HG02763 (cell line): ENCODE measurements at regions not wholly inside any gene's neighbourhood (a gene's known extent, or its start where the extent isn't known, plus 50 kb on each side); places are given as distances from the start of the nearest gene placed in this dataset.
"Not testable (repeated sequence)": the region's sequence is repeated elsewhere in the genome, so short reads cannot be mapped to it uniquely, and the experiment has no call there.

Experiments used
- ATAC-seq: cut with Tn5 transposase; IDR thresholded peaks from one replicate; pipeline ENCODE4 v1.9.1; 2021; ENCODE audit warnings: mild to moderate bottlenecking, moderate library complexity; ENCODE audit not compliant: unreplicated experiment

DNA sequence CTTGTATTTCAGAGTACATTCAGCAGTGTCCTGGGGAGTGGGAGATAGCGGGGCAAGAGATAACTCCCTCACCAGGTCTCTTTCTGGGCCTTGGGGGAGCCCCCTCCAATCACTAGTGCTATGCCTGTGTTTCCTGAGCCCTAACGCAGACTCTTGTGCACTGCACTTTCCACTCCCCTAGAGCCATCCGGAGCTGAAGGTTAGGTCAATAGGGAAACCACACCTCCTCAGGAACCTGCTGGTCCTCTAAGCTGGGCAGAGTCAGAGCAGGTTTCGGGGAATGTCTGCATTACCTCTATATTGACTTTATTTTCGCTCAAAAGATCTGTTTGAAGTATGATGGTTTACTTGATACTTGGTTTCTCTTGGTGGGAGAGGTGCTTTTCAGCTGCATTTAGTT, 617.0 kb upstream of the ROBO1 start:
- no peak for ATAC-seq

DNA sequence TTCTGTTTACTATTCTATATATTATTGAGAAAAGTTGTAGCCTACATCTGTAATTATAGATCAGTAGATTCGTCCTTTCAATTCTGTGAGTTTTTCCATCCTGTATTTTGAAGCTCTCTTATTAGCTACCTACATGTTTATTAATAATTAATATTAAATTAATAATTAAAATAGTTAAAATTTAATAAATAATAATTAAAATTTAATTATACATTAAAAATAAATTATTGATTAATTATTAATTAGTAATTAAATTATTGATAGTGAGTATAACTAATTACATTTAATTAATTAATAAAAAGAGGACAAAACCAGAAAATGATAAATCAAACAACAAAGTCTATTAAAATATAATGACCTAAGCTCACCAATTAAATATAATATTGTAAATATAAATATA, 606.6 kb upstream of the ROBO1 start:
- no peak for ATAC-seq

DNA sequence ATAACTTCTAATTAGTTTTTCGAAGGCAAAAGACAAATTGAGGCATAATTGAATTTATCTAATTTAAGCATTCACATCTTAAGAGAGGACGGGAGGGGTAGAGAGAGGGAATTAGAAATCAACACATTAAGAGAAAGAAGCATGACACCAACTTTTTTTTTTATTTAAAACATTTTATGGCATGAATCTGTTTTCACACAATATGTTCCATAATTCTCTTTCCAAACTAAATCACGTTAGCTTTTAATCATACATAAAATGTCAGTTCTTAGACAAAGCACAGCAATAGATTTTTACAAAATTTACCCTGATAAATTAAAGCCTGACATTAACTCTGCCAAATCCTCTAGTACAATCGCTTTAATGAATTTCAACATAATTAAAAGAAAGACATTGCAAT, 600.8 kb upstream of the ROBO1 start:
- ATAC-seq, result no peak

- no peak for ATAC-seq
Measured at GRCh38 chr3:80366808-80367548, 599.2 kb upstream of the ROBO1 start.

GRCh38 chr3:80357761-80358160, 590.0 kb upstream of the ROBO1 start:
- ATAC-seq, result no peak

DNA sequence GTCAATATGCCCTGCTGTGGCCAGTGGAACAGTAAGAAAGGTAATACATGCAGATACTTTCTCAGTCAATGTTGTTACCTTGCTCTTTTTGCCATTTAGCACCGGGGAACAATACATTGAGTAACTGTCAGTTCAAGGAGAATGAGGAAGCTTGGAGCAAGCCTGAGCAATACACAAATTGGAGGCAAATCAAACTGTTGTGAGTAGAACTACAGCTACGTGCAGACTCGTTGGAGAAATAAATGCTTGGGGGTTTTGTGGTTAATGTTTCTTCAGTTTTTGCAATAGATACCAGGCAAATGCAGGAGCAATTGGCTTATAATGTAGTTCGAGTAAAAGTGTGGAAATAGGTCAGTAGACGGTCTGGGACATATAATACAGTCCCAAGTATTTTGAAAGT, 587.3 kb upstream of the ROBO1 start:
- ATAC-seq, result no peak

DNA sequence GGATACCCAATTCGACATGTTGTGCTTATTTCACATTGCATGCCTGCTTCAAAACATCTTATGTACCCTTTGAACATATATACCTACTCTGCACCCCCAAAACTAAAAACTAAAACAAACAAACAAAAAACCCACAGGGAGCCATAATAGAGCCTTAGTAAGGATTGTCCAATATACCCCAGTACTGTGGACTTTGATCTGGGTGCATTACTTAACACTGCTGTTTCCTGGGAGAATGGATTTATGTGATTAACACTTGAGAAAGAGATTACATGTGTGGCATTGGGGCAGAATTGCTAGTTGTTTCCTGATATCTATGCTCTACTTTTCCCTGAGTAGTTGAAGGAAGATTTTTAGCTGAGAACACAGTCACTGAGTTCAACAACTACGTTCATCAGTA, 583.4 kb upstream of the ROBO1 start:
- no peak for ATAC-seq

- no peak for ATAC-seq
Measured at GRCh38 chr3:80350771-80351170, 583.0 kb upstream of the ROBO1 start.

GRCh38 chr3:80338366-80338765, 570.6 kb upstream of the ROBO1 start:
- no peak for ATAC-seq

GRCh38 chr3:80334534-80334933, 566.7 kb upstream of the ROBO1 start:
- ATAC-seq, result no peak

DNA sequence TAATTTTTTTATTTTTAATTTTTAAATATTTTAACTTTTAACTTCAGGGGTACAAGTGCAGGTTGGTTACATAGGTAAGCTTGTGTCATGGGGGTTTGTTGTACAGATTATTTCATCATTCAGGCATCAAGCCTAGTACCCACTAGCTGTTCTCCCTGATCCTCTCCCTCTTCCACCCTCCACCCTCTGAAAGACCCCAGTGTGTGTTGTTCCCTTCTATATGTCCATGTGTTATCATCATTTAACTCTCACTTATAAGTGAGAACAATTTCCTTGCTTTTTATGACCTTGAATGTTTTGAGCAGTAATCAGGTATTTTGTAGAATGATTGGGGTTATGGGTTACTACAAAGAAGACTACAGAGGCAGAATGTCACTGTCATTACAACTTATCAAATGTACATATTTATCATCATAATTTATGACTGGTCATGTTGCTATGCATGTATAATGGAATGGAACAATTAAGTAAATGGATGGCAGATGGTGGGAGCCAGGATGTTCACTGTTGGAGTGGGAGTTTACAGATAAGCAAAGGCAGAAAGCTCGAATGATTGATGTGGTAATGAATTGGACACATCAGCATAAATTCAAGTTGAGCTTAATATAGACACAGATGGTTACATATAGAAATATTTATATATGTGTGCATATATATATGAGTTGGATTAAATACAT, 563.8 kb upstream of the ROBO1 start:
- ATAC-seq, result no peak

DNA sequence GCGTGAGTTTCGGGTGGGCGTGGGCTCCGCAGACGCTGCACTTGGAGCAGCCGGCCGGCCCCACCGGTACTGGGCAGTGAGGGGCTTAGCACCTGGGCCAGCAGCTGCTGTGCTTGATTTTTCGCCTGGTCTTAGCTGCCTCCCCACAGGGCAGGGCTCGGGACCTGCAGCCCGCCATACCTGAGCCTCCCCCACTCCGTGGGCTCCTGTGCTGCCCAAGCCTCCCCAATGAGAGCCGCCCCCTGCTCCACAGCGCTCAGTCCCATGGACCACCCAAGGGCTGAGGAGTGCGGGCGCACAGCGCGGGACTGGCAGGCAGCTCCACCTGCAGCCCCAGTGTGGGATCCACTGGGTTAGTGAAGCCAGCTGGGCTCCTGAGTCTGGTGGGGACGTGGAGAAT, 546.7 kb upstream of the ROBO1 start:
- ATAC-seq, result not testable (repeated sequence)

DNA sequence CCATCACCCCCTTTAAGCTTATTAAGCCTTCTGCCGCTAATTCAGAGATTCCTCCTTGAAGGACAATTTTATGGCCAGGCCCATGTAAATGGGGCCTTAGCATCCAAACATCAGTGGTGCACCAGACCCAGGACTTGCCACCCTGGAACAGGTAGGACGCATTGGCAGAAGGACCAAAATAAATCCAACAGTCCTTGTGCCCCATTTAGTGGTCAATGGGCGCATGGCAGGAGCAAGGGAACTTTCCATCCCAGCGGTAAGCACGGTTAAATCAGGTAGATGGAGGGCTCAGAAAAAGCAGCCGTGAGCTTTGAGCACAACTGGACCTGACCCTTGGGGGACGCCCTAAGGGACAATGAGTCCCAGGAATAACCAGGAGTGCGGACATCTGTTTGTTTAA, 540.8 kb upstream of the ROBO1 start:
- ATAC-seq, result no peak

DNA sequence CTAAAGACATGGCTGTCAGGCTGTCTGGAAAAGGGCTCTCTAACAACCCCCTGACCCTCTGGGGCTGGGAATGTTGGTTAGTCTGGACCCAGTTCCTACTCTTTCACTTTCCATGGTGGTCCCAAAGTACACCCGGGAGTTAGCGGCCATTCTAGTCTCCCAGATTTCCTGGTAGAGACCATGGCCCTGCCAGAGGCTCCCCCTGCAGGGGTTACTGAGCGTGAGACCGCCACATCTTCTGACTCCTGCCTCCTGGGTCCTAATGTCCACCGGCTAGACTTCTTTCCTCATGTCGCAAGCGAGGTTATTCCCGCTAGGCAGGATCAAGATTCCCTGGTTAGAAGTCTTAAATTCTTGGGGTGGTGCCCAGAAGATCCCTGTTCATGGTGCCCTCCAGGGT, 540.0 kb upstream of the ROBO1 start:
- ATAC-seq, result no peak

DNA sequence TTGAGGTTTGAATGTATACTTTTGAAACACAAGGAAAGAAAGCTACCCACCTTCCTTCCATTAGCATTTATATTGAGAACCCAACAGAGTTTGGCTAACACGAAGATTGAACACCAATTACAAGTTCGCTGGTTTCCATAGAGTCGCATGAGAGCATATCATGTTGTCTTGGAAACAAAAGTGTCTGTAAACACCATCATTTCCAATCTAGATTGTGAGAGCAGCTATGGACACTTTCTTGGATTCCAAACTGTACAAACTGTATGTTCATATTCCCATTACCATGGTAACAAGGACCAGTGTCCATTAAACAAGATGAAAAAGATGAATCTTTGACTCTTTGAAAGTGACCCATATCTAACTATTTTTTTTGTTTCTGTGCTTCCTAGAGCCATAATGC, 529.9 kb upstream of the ROBO1 start:
- ATAC-seq, result no peak

GRCh38 chr3:80285388-80285787, 517.6 kb upstream of the ROBO1 start:
- ATAC-seq, result no peak

DNA sequence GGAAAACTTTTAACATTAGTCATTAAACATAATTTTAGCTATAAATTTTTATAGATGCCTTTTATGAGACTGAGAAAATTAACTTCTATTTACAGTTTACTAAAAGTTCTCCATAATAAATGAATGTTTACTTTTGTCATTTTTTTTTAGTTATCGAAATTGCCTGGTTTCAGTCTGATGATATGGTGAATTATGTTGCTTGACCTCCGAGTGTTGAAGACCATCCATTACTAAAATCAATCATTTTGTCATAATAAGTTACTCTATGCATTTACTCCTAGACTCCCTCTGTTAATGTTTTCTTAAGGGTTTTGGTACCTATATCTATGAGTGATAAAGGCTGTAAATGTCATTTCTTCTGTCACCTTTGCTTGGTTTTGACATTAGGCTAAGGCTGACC, 516.0 kb upstream of the ROBO1 start:
- no peak for ATAC-seq

- no peak for ATAC-seq
Measured at GRCh38 chr3:80278056-80278455, 510.3 kb upstream of the ROBO1 start.

GRCh38 chr3:80275120-80275519, 507.3 kb upstream of the ROBO1 start:
- no peak for ATAC-seq

GRCh38 chr3:80263260-80263659, 495.5 kb upstream of the ROBO1 start:
- no peak for ATAC-seq

DNA sequence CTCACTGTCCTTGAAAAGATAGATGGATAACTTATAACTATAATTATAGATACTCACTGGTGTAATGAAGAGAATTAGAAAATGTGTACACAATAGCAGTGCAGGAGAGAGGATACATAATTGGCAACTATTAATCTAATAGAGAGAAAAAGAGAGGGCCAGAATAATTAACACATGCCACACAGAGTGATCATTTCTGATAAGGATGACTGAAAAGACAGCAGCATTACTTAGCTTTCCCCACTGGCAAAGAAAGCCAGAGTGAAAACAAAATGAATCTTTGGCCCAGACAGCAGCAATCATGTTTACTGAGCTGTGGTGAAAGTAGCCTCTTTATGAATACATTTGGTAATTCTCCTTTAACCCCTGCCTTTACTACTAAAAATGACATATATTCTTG, 493.3 kb upstream of the ROBO1 start:
- no peak for ATAC-seq

GRCh38 chr3:80259736-80260135, 491.9 kb upstream of the ROBO1 start:
- no peak for ATAC-seq

GRCh38 chr3:80252113-80252512, 484.3 kb upstream of the ROBO1 start:
- ATAC-seq, result no peak
